Neural progenitor cell (in vitro differentiated cells): ENCODE measurements at regions not wholly inside any gene's neighbourhood (a gene's known extent, or its start where the extent isn't known, plus 50 kb on each side); places are given as distances from the start of the nearest gene placed in this dataset.

Experiments used
- DNase-seq: peaks from one replicate; pipeline ENCODE4 v3.0.0-alpha.2; 2016; ENCODE audit warnings: low spot score
- H2AFZ ChIP-seq: fragments of 200-600 bp; sonication (generic); replicated peaks from 2 replicates; pipeline ENCODE4 v1.6.1; 2016; ENCODE audit warnings: antibody characterized with exemption
- H3F3A ChIP-seq: fragments of 200-600 bp; sonication (generic); 2 replicates; pipeline ENCODE4 v1.6.1; 2016; ENCODE audit warnings: antibody characterized with exemption, low read depth
- H3K27ac ChIP-seq: fragments of 200-600 bp; sonication (generic); 2 replicates; pipeline ENCODE4 v1.5.1; 2016; ENCODE audit warnings: mild to moderate bottlenecking
- H3K27me3 ChIP-seq: fragments of 200-600 bp; sonication (generic); 2 replicates; pipeline ENCODE4 v1.6.1; 2016; ENCODE audit warnings: mild to moderate bottlenecking, moderate library complexity
- H3K36me3 ChIP-seq: fragments of 200-600 bp; sonication (generic); 2 replicates; pipeline ENCODE4 v1.5.1; 2016
- H3K4me1 ChIP-seq: fragments of 200-600 bp; sonication (generic); 2 replicates; pipeline ENCODE4 v1.6.1; 2016; ENCODE audit warnings: mixed run types
- H3K4me2 ChIP-seq: fragments of 200-600 bp; sonication (generic); 2 replicates; pipeline ENCODE4 v1.6.1; 2016
- H3K4me3 ChIP-seq: fragments of 200-600 bp; sonication (generic); 2 replicates; pipeline ENCODE4 v1.5.1; 2016
- H3K79me2 ChIP-seq: fragments of 200-600 bp; sonication (generic); 2 replicates; pipeline ENCODE4 v1.6.1; 2016; ENCODE audit warnings: low read depth
- H3K9ac ChIP-seq: fragments of 200-600 bp; sonication (generic); 2 replicates; pipeline ENCODE4 v1.6.1; 2016
- H3K9me3 ChIP-seq: fragments of 200-600 bp; sonication (generic); 2 replicates; pipeline ENCODE4 v1.5.1; 2016; ENCODE audit warnings: low read depth
- H4K20me1 ChIP-seq: fragments of 200-600 bp; sonication (generic); 2 replicates; pipeline ENCODE4 v1.6.1; 2016; ENCODE audit warnings: low read depth
- H3K27ac Mint-ChIP-seq: 3 replicates; pipeline ENCODE4 v1.8.0; 2021; ENCODE audit warnings: mixed read lengths
- H3K27me3 Mint-ChIP-seq: 2 replicates; pipeline ENCODE4 v1.8.0; 2022; ENCODE audit warnings: low read depth, mild to moderate bottlenecking, inconsistent platforms, moderate library complexity, mixed read lengths; ENCODE audit not compliant: insufficient read depth
- H3K36me3 Mint-ChIP-seq: 3 replicates; pipeline ENCODE4 v1.8.0; 2021; ENCODE audit warnings: mixed read lengths
- H3K4me1 Mint-ChIP-seq: 3 replicates; pipeline ENCODE4 v1.8.0; 2021; ENCODE audit warnings: mixed read lengths
- H3K4me3 Mint-ChIP-seq: 3 replicates; pipeline ENCODE4 v1.8.0; 2021; ENCODE audit warnings: mild to moderate bottlenecking, moderate library complexity, mixed read lengths
- H3K9me3 Mint-ChIP-seq: 3 replicates; pipeline ENCODE4 v1.8.0; 2020; ENCODE audit warnings: mixed read lengths
- CTCF ChIP-seq: fragments of 200-600 bp; sonication (generic); IDR thresholded peaks from 2 replicates; pipeline ENCODE4 v1.5.1; 2017; ENCODE audit warnings: antibody characterized with exemption, mild to moderate bottlenecking
- EZH2 ChIP-seq: fragments of 200-600 bp; sonication (generic); IDR thresholded peaks from 2 replicates; pipeline ENCODE4 v1.6.1; 2017; ENCODE audit warnings: antibody characterized with exemption, mild to moderate bottlenecking, moderate library complexity
- EZH2phosphoT487 ChIP-seq: fragments of 200-600 bp; sonication (generic); IDR thresholded peaks from 2 replicates; pipeline ENCODE4 v1.6.1; 2017; ENCODE audit warnings: antibody characterized with exemption

- Mint-ChIP-seq H3K4me3 (no peak overlapping the region), H3K4me1 (no peaks in the 10 kb centered on the region), H3K36me3 (no peaks in the 10 kb centered on the region), H3K27ac (no peak overlapping the region), H3K9me3 (peaks cover 2% of the 10 kb centered on the region), H3K27me3 (peaks cover 4% of the 10 kb centered on the region)
- Histone ChIP-seq H4K20me1 (no peaks in the 10 kb centered on the region), H3K4me1 (no peaks in the 10 kb centered on the region), H3K79me2 (no peaks in the 10 kb centered on the region), H3K9me3 (no peaks in the 10 kb centered on the region), H2AFZ (no peak overlapping the region), H3K9ac (no peak overlapping the region), H3K4me3 (no peak overlapping the region), H3F3A (no peaks in the 10 kb centered on the region), H3K4me2 (no peak overlapping the region), H3K36me3 (no peaks in the 10 kb centered on the region), H3K27me3 (no peaks in the 10 kb centered on the region), H3K27ac (no peak overlapping the region)
- DNase-seq = no peak
- no peak for TF ChIP-seq EZH2
- no peak for TF ChIP-seq CTCF
- TF ChIP-seq EZH2phosphoT487 = no peak
Observed at GRCh38 chr6:113211170-113211569, 646.0 kb upstream of the MARCKS start.

GRCh38 chr6:113219783-113220182 is 637.4 kb upstream of the MARCKS start:
- Mint-ChIP-seq H3K4me3 (no peak overlapping the region), H3K36me3 (no peaks in the 10 kb centered on the region), H3K27me3 (no peaks in the 10 kb centered on the region), H3K9me3 (peaks cover 11% of the 10 kb centered on the region), H3K4me1 (no peaks in the 10 kb centered on the region), H3K27ac (no peak overlapping the region)
- H4K20me1 ChIP-seq = no peaks in the 10 kb centered on the region
- no peak for DNase-seq
- H3K9me3 ChIP-seq = no peaks in the 10 kb centered on the region
- H3K4me1 ChIP-seq = no peaks in the 10 kb centered on the region
- H3K4me3 ChIP-seq = no peak overlapping the region
- TF ChIP-seq CTCF (no peak), EZH2 (no peak), EZH2phosphoT487 (no peak)
- no peak overlapping the region for H2AFZ ChIP-seq
- no peak overlapping the region for H3K9ac ChIP-seq
- no peak overlapping the region for H3K4me2 ChIP-seq
- no peaks in the 10 kb centered on the region for H3K36me3 ChIP-seq
- no peaks in the 10 kb centered on the region for H3K27me3 ChIP-seq
- no peaks in the 10 kb centered on the region for H3K79me2 ChIP-seq
- no peak overlapping the region for H3K27ac ChIP-seq
- no peaks in the 10 kb centered on the region for H3F3A ChIP-seq

- Histone ChIP-seq H3K27me3 (no peaks in the 10 kb centered on the region), H3K9me3 (no peaks in the 10 kb centered on the region), H3F3A (no peaks in the 10 kb centered on the region), H3K4me1 (no peaks in the 10 kb centered on the region), H2AFZ (no peak overlapping the region), H3K4me2 (no peak overlapping the region), H4K20me1 (no peaks in the 10 kb centered on the region), H3K36me3 (no peaks in the 10 kb centered on the region), H3K4me3 (no peak overlapping the region), H3K27ac (no peak overlapping the region), H3K9ac (no peak overlapping the region), H3K79me2 (no peaks in the 10 kb centered on the region)
- Mint-ChIP-seq H3K4me1 (no peaks in the 10 kb centered on the region), H3K27me3 (no peaks in the 10 kb centered on the region), H3K9me3 (peaks cover 11% of the 10 kb centered on the region), H3K36me3 (no peaks in the 10 kb centered on the region), H3K4me3 (no peak overlapping the region), H3K27ac (no peak overlapping the region)
- no peak for DNase-seq
- TF ChIP-seq CTCF (no peak), EZH2phosphoT487 (no peak), EZH2 (no peak)
Observed at GRCh38 chr6:113220832-113221231, 636.3 kb upstream of the MARCKS start.

DNA sequence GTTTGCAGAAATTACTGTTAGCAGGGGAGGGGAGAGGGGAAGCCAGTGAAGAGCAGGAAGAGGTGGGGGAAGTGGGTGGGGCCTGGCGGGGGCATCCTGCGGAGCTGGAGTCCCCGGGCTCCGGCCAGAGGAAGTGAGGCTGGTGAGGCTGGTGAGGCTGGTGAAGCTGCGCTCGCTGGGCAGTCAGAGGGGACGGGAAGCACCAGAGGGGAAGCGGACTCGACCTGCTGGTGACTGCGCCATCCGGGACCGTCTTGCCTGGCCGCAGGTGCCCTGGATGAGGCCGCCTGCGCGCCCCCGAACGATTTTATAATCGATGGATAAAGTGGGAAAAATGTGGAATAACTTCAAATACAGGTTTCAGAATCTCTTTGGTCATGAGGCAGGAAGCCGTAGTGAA is 635.3 kb upstream of the MARCKS start:
- Histone ChIP-seq H3K9me3 (no peaks in the 10 kb centered on the region), H3K4me2 (no peak overlapping the region), H3K79me2 (no peaks in the 10 kb centered on the region), H3K36me3 (no peaks in the 10 kb centered on the region), H3K27me3 (no peaks in the 10 kb centered on the region), H3F3A (no peaks in the 10 kb centered on the region), H3K4me3 (no peak overlapping the region), H3K4me1 (no peaks in the 10 kb centered on the region), H4K20me1 (no peaks in the 10 kb centered on the region), H2AFZ (no peak overlapping the region), H3K27ac (no peak overlapping the region), H3K9ac (no peak overlapping the region)
- no peak overlapping the region for H3K4me3 Mint-ChIP-seq
- TF ChIP-seq EZH2phosphoT487 (no peak), EZH2 (no peak), CTCF (no peak)
- H3K4me1 Mint-ChIP-seq = no peaks in the 10 kb centered on the region
- no peak for DNase-seq
- no peaks in the 10 kb centered on the region for H3K27me3 Mint-ChIP-seq
- H3K36me3 Mint-ChIP-seq = peaks cover 4% of the 10 kb centered on the region
- peaks cover 16% of the 10 kb centered on the region for H3K9me3 Mint-ChIP-seq
- no peak overlapping the region for H3K27ac Mint-ChIP-seq
